CD14-positive monocyte (primary cell): ENCODE measurements at regions not wholly inside any gene's neighbourhood (a gene's known extent, or its start where the extent isn't known, plus 50 kb on each side); places are given as distances from the start of the nearest gene placed in this dataset.

Source experiments
- DNase-seq, 3 donors: peaks; one replicate each; pipeline ENCODE4 v3.0.0-alpha.2; 2011 to 2022
- H2AFZ ChIP-seq: 2 replicates; pipeline ENCODE4 v1.6.0; 2012; ENCODE audit warnings: mild to moderate bottlenecking, low read depth, low read length, inconsistent platforms; ENCODE audit not compliant: insufficient read depth, poor library complexity, severe bottlenecking
- H3K27ac ChIP-seq, 2 donors: 1 replicate in 1 of 2; 2 replicates in 1 of 2; pipeline ENCODE4 v1.5.1; 2012 to 2013; ENCODE audit warnings: low read length in 2 of 2, control low read depth in 1 of 2, inconsistent platforms in 1 of 2, low read depth in 1 of 2, mild to moderate bottlenecking in 1 of 2
- H3K27me3 ChIP-seq, 2 donors: one replicate each; pipeline versions ENCODE4 v1.6.0 to v1.6.1; 2011 to 2013; ENCODE audit warnings: low read length in 2 of 2; ENCODE audit not compliant: control insufficient read depth in 2 of 2, insufficient read depth in 2 of 2
- H3K36me3 ChIP-seq, 2 donors: replicated peaks in 1 of 2; 1 replicate in 1 of 2; 2 replicates in 1 of 2; pipeline versions ENCODE4 v1.5.1 to v1.6.1; 2012 to 2013; ENCODE audit warnings: low read length in 2 of 2, control low read depth in 1 of 2, inconsistent platforms in 1 of 2, mild to moderate bottlenecking in 1 of 2; ENCODE audit not compliant: insufficient read depth in 2 of 2, control insufficient read depth in 1 of 2
- H3K4me1 ChIP-seq, 2 donors: 1 replicate in 1 of 2; 2 replicates in 1 of 2; pipeline versions ENCODE4 v1.5.1 to v1.6.1; 2012 to 2013; ENCODE audit warnings: low read length in 2 of 2, control low read depth in 1 of 2, inconsistent platforms in 1 of 2, mild to moderate bottlenecking in 1 of 2, moderate library complexity in 1 of 2; ENCODE audit not compliant: insufficient read depth in 2 of 2, control insufficient read depth in 1 of 2
- H3K4me2 ChIP-seq: replicated peaks from 2 replicates; pipeline ENCODE3; 2012; ENCODE audit warnings: low read length, moderate library complexity, mild to moderate bottlenecking; ENCODE audit not compliant: poor library complexity, severe bottlenecking; ENCODE audit errors: extremely low read depth
- H3K4me3 ChIP-seq, 3 experiments: fragments of 200-600 bp in 1 of 3; sonication (generic) in 1 of 3; replicated peaks in 1 of 3; 1 replicate in 2 of 3; 2 replicates in 1 of 3; pipeline ENCODE4 v1.5.1; 2011 to 2013; ENCODE audit warnings: low read length in 3 of 3, mild to moderate bottlenecking in 3 of 3, control low read depth in 2 of 3, low read depth in 2 of 3, inconsistent platforms in 1 of 3, moderate library complexity in 1 of 3
- H3K79me2 ChIP-seq: 2 replicates; pipeline ENCODE4 v1.6.0; 2012; ENCODE audit warnings: mild to moderate bottlenecking, control low read depth, inconsistent platforms, low read length, moderate library complexity; ENCODE audit not compliant: insufficient read depth
- H3K9ac ChIP-seq: 2 replicates; pipeline ENCODE4 v1.6.0; 2017; ENCODE audit warnings: low read length, mild to moderate bottlenecking; ENCODE audit not compliant: insufficient read depth, poor library complexity, severe bottlenecking
- H3K9me3 ChIP-seq, 2 donors: replicated peaks in 1 of 2; 1 replicate in 1 of 2; 2 replicates in 1 of 2; pipeline versions ENCODE4 v1.5.1 to v1.6.1; 2012 to 2013; ENCODE audit warnings: low read length in 2 of 2, control low read depth in 1 of 2; ENCODE audit not compliant: control insufficient read depth in 1 of 2, insufficient read depth in 1 of 2
- H4K20me1 ChIP-seq: 2 replicates; pipeline ENCODE4 v1.6.0; 2012; ENCODE audit warnings: mild to moderate bottlenecking, low read length, control low read depth, moderate library complexity; ENCODE audit not compliant: insufficient read depth
- H3K27ac Mint-ChIP-seq, 7 donors: one replicate each; pipeline ENCODE4 v1.8.0; 2020; ENCODE audit warnings: mild to moderate bottlenecking in 7 of 7, mixed read lengths in 7 of 7, moderate library complexity in 6 of 7, inconsistent platforms in 2 of 7
- H3K27me3 Mint-ChIP-seq, 3 donors: one replicate each; pipeline ENCODE4 v1.8.0; 2021 to 2022; ENCODE audit warnings: low read depth in 3 of 3, mild to moderate bottlenecking in 3 of 3, mixed read lengths in 3 of 3, moderate library complexity in 3 of 3, inconsistent platforms in 1 of 3
- H3K36me3 Mint-ChIP-seq, 2 donors: one replicate each; pipeline ENCODE4 v1.8.0; 2020; ENCODE audit warnings: mixed read lengths in 2 of 2, inconsistent platforms in 1 of 2, mild to moderate bottlenecking in 1 of 2
- H3K4me1 Mint-ChIP-seq: one replicate; pipeline ENCODE4 v1.8.0; 2020; ENCODE audit warnings: mild to moderate bottlenecking, mixed read lengths
- H3K4me3 Mint-ChIP-seq, 2 donors: one replicate each; pipeline ENCODE4 v1.8.0; 2020; ENCODE audit warnings: mild to moderate bottlenecking in 2 of 2, mixed read lengths in 2 of 2, moderate library complexity in 1 of 2
- H3K9me3 Mint-ChIP-seq, 7 donors: one replicate each; pipeline ENCODE4 v1.8.0; 2020 to 2022; ENCODE audit warnings: mixed read lengths in 7 of 7, mild to moderate bottlenecking in 6 of 7, moderate library complexity in 6 of 7, inconsistent platforms in 2 of 7
- CTCF ChIP-seq: fragments of 200-600 bp; IDR thresholded peaks from one replicate; pipeline ENCODE4 v1.8.0; 2022; ENCODE audit warnings: antibody characterized with exemption, mild to moderate bottlenecking
- WGBS: methylation state at CpG from one replicate; pipeline ENCODE4 v1.1.5; 2013; ENCODE audit warnings: missing lambda C conversion rate; ENCODE audit not compliant: insufficient coverage; 5-methylcytosine and 5-hydroxymethylcytosine counted together
- intact Hi-C, 2 donors: fragments of 100-400 bp; cut with micrococcal nuclease; formaldehyde crosslinking; loops; one replicate each; pipeline versions ENCODE4 v1.15.0 to v1.15.1; 2023

GRCh38 chr2:5982193-5982902 lies 290.2 kb downstream of the SOX11 start:
- intact Hi-C loops: no loop called here
- WGBS: 93% methylated on average over 10 of the region's 16 CpGs
- H3K36me3 Mint-ChIP-seq: no peaks in the 10 kb centered on the region

GRCh38 chr2:5982903-5983265 lies 290.7 kb downstream of the SOX11 start:
- Histone ChIP-seq H3K4me1 (no peaks in the 10 kb centered on the region), H3K27me3 (no peaks in the 10 kb centered on the region), H4K20me1 (no peaks in the 10 kb centered on the region), H3K9me3 (peaks cover 0 to 5% of the 10 kb centered on the region in 2 donors), H2AFZ (no peak overlapping the region), H3K79me2 (no peaks in the 10 kb centered on the region), H3K4me2 (no peak overlapping the region), H3K9ac (no peak overlapping the region), H3K27ac (no peak overlapping the region), H3K36me3 (no peaks in the 10 kb centered on the region), H3K4me3 (no peak overlapping the region)
- TF ChIP-seq CTCF: no peak
- no peak for DNase-seq
- Mint-ChIP-seq H3K27me3 (peaks cover 2 to 6% (median 6%) of the 10 kb centered on the region in 3 donors), H3K27ac (no peak overlapping the region), H3K36me3 (no peaks in the 10 kb centered on the region), H3K4me1 (no peaks in the 10 kb centered on the region), H3K4me3 (no peak overlapping the region), H3K9me3 (peaks cover 0 to 11% (median 2%) of the 10 kb centered on the region in 7 donors)
- intact Hi-C loops: no loop called here
- 100% methylated on average over 5 of the region's 11 CpGs for WGBS

More at GRCh38 chr2:5982193-5982902, 290.2 kb downstream of the SOX11 start:
- H3K9me3 Mint-ChIP-seq: peaks cover 0 to 11% (median 2%) of the 10 kb centered on the region in 7 donors
- no peak overlapping the region for H2AFZ ChIP-seq
- no peak for TF ChIP-seq CTCF
- H3K4me1 Mint-ChIP-seq: no peaks in the 10 kb centered on the region
- no peaks in the 10 kb centered on the region for H4K20me1 ChIP-seq
- H3K4me1 ChIP-seq: no peaks in the 10 kb centered on the region
- no peak for DNase-seq
- no peak overlapping the region for H3K27ac Mint-ChIP-seq
- H3K27me3 Mint-ChIP-seq: peaks cover 4 to 6% (median 6%) of the 10 kb centered on the region in 3 donors
- H3K36me3 ChIP-seq: no peaks in the 10 kb centered on the region
- no peaks in the 10 kb centered on the region for H3K79me2 ChIP-seq
- peaks cover 0 to 5% of the 10 kb centered on the region in 2 donors for H3K9me3 ChIP-seq
- no peak overlapping the region for H3K4me2 ChIP-seq
- no peak overlapping the region for H3K4me3 Mint-ChIP-seq
- H3K4me3 ChIP-seq: no peak overlapping the region
- no peaks in the 10 kb centered on the region for H3K27me3 ChIP-seq
- no peak overlapping the region for H3K9ac ChIP-seq
- no peak overlapping the region for H3K27ac ChIP-seq
